HG03469 (cell line): ENCODE measurements at regions not wholly inside any gene's neighbourhood (a gene's known extent, or its start where the extent isn't known, plus 50 kb on each side); places are given as distances from the start of the nearest gene placed in this dataset.

Experiments used
- ATAC-seq: cut with Tn5 transposase; IDR thresholded peaks from one replicate; pipeline ENCODE4 v1.9.1; 2021; ENCODE audit warnings: mild to moderate bottlenecking, moderate library complexity, moderate number of reproducible peaks; ENCODE audit not compliant: unreplicated experiment

- no peak for ATAC-seq
Measured at GRCh38 chr2:215749092-215749957, 264.0 kb downstream of the MREG start.

GRCh38 chr2:215748446-215748845 lies 264.9 kb downstream of the MREG start:
- ATAC-seq = no peak

- ATAC-seq = no peak
Measured at GRCh38 chr2:215746887-215747615, 266.3 kb downstream of the MREG start.

- ATAC-seq = no peak
Measured at GRCh38 chr2:215746226-215746886, 267.0 kb downstream of the MREG start.

- no peak for ATAC-seq
Measured at GRCh38 chr2:215745331-215745730, 268.0 kb downstream of the MREG start.

GRCh38 chr2:215744514-215744913 lies 268.8 kb downstream of the MREG start:
- ATAC-seq = no peak

- no peak for ATAC-seq
Measured at GRCh38 chr2:215743066-215743465, 270.3 kb downstream of the MREG start.

GRCh38 chr2:215742021-215742420 lies 271.3 kb downstream of the MREG start:
- no peak for ATAC-seq

GRCh38 chr2:215740071-215740470 lies 273.3 kb downstream of the MREG start:
- no peak for ATAC-seq

GRCh38 chr2:215738351-215738750 lies 275.0 kb downstream of the MREG start:
- ATAC-seq = no peak

GRCh38 chr2:215737477-215737876 lies 275.9 kb downstream of the MREG start:
- no peak for ATAC-seq

- no peak for ATAC-seq
Measured at GRCh38 chr2:215736653-215737290, 276.6 kb downstream of the MREG start.

- no peak for ATAC-seq
Measured at GRCh38 chr2:215731108-215731658, 282.2 kb downstream of the MREG start.

GRCh38 chr2:215729985-215730620 lies 283.2 kb downstream of the MREG start:
- no peak for ATAC-seq

GRCh38 chr2:215728504-215729065 lies 284.8 kb downstream of the MREG start:
- peak; percentile 61 for ATAC-seq

GRCh38 chr2:215727507-215728503 lies 285.5 kb downstream of the MREG start:
- no peak for ATAC-seq

- ATAC-seq = no peak
Measured at GRCh38 chr2:215726070-215726469, 287.3 kb downstream of the MREG start.

- no peak for ATAC-seq
Measured at GRCh38 chr2:215724146-215724545, 288.3 kb upstream of the FN1 start.

- ATAC-seq = no peak
Measured at GRCh38 chr2:215723631-215724011, 287.8 kb upstream of the FN1 start.
